GM18511 (cell line): ENCODE measurements at regions not wholly inside any gene's neighbourhood (a gene's known extent, or its start where the extent isn't known, plus 50 kb on each side); places are given as distances from the start of the nearest gene placed in this dataset.

Source experiments
- ATAC-seq: cut with Tn5 transposase; IDR thresholded peaks from one replicate; pipeline ENCODE4 v1.9.1; 2021; ENCODE audit warnings: mild to moderate bottlenecking, moderate library complexity; ENCODE audit not compliant: unreplicated experiment

GRCh38 chr5:82812575-82812974 is 264.6 kb downstream of the TMEM167A start:
- ATAC-seq = no peak

GRCh38 chr5:82811490-82811889 is 265.7 kb downstream of the TMEM167A start:
- ATAC-seq = no peak

- no peak for ATAC-seq
Measured at GRCh38 chr5:82809420-82810143, 267.6 kb downstream of the TMEM167A start.

- no peak for ATAC-seq
Measured at GRCh38 chr5:82808960-82809359, 268.2 kb downstream of the TMEM167A start.

- ATAC-seq = no peak
Measured at GRCh38 chr5:82807021-82807420, 270.2 kb downstream of the TMEM167A start.

GRCh38 chr5:82806513-82806912 is 270.7 kb downstream of the TMEM167A start:
- ATAC-seq = no peak

GRCh38 chr5:82804155-82804690 is 273.0 kb downstream of the TMEM167A start:
- ATAC-seq = no peak

- ATAC-seq = peak; percentile 58
Measured at GRCh38 chr5:82802954-82803353, 274.2 kb downstream of the TMEM167A start.

GRCh38 chr5:82800826-82801225 is 276.4 kb downstream of the TMEM167A start:
- no peak for ATAC-seq

- ATAC-seq = no peak
Measured at GRCh38 chr5:82799361-82800077, 277.7 kb downstream of the TMEM167A start.

- ATAC-seq = no peak
Measured at GRCh38 chr5:82798676-82799075, 278.5 kb downstream of the TMEM167A start.

- ATAC-seq = no peak
Measured at GRCh38 chr5:82796643-82797416, 280.4 kb downstream of the TMEM167A start.

GRCh38 chr5:82794876-82795275 is 282.3 kb downstream of the TMEM167A start:
- no peak for ATAC-seq

- ATAC-seq = no peak
Measured at GRCh38 chr5:82793808-82794419, 283.3 kb downstream of the TMEM167A start.

GRCh38 chr5:82792096-82792495 is 285.1 kb downstream of the TMEM167A start:
- no peak for ATAC-seq

- ATAC-seq = no peak
Measured at GRCh38 chr5:82789095-82789494, 288.1 kb downstream of the TMEM167A start.

- no peak for ATAC-seq
Measured at GRCh38 chr5:82786748-82787147, 290.4 kb downstream of the TMEM167A start.

GRCh38 chr5:82785882-82786509 is 291.2 kb downstream of the TMEM167A start:
- ATAC-seq = no peak

GRCh38 chr5:82785456-82785855 is 291.7 kb downstream of the TMEM167A start:
- ATAC-seq = no peak

- no peak for ATAC-seq
Measured at GRCh38 chr5:82784521-82784920, 292.7 kb downstream of the TMEM167A start.
